BLaER1 treated with 17β-estradiol and CSF1 and Interleukin-3, amounts not matched to agents 10 nM and 100 nM (cell line): ENCODE measurements at regions not wholly inside any gene's neighbourhood (a gene's known extent, or its start where the extent isn't known, plus 50 kb on each side); places are given as distances from the start of the nearest gene placed in this dataset.

Source experiments
- H3K27ac ChIP-seq, 11 experiments: shearing (Covaris generic); formaldehyde crosslinking; 2 replicates each; pipeline ENCODE4 v1.8.1; 2022
- H3K27me3 ChIP-seq, 11 experiments: shearing (Covaris generic); formaldehyde crosslinking; 2 replicates each; pipeline ENCODE4 v1.8.1; 2022
- H3K36me3 ChIP-seq, 11 experiments: shearing (Covaris generic); formaldehyde crosslinking; 2 replicates each; pipeline ENCODE4 v1.8.1; 2022
- H3K4me1 ChIP-seq, 10 experiments: shearing (Covaris generic); formaldehyde crosslinking; 2 replicates each; pipeline ENCODE4 v1.8.1; 2022
- H3K4me2 ChIP-seq, 11 experiments: shearing (Covaris generic); formaldehyde crosslinking; 2 replicates each; pipeline ENCODE4 v1.8.1; 2022
- H3K4me3 ChIP-seq, 10 experiments: shearing (Covaris generic); formaldehyde crosslinking; 2 replicates each; pipeline ENCODE4 v1.8.1; 2022
- H3K9ac ChIP-seq, 11 experiments: shearing (Covaris generic); formaldehyde crosslinking; 2 replicates each; pipeline ENCODE4 v1.8.1; 2022
- H3K9me3 ChIP-seq, 11 experiments: shearing (Covaris generic); formaldehyde crosslinking; replicated peaks in 1 of 11; 2 replicates each; pipeline ENCODE4 v1.8.1; 2022
- H4K20me1 ChIP-seq, 11 experiments: shearing (Covaris generic); formaldehyde crosslinking; 2 replicates each; pipeline ENCODE4 v1.8.1; 2022
- Cebpa-rat ChIP-seq, 11 experiments: shearing (Covaris generic); IDR thresholded peaks; 2 replicates each; pipeline ENCODE4 v1.8.1; 2022

DNA sequence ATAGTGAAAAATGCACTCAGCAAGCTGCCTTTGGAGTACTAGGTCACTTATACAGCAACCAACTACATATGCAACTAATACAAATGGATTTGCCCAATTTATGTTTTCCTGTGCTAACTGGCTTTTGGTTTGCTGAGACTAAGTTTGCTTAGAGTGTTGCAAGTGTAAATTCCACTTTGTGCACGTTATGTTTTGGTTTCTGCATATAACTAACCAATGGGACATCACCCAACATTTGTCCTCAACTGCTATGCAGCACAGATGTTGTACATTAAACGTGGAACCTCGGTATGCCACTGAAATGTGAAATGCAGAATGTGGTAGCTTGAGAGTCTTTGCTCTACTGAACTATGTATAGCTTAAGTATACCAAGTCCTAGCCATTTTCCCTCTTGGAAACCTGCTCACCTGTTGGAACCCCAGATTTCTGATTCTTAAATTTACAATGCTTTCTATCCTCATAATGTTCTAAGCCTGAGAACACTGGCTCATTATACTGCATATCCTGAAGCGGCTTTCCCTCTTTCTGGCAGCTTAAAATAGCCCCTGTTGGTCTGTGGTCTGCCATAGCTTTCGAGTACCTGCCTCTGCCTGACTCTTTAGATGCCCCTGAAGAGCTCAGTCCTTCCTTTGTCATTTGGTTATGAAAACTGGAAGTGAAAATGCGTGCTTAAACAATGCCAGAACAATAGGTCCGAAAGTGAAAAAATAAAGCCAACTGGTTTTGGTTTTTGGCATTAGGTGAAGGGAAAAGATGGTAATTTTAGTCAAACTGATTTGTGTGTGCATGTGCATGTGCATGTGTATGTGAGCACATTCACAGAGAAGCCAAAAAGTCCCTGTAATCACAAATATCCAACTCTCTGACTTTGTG, 158.0 kb downstream of the SH2D1A start:
- Histone ChIP-seq H3K27me3 (peaks cover 97 to 100% (median 100%) of the 10 kb centered on the region in 11 experiments), H3K9ac (no peak overlapping the region), H3K4me3 (no peak overlapping the region), H3K9me3 (no peaks in the 10 kb centered on the region), H4K20me1 (peaks cover 0 to 6% (median 0%) of the 10 kb centered on the region in 11 experiments; a peak in 1 of 22 replicates), H3K27ac (no peak overlapping the region), H3K4me2 (no peak overlapping the region), H3K36me3 (no peaks in the 10 kb centered on the region), H3K4me1 (no peaks in the 10 kb centered on the region)
- TF ChIP-seq Cebpa-rat (IDR thresholded peaks at IDR 0.05): no peak

DNA sequence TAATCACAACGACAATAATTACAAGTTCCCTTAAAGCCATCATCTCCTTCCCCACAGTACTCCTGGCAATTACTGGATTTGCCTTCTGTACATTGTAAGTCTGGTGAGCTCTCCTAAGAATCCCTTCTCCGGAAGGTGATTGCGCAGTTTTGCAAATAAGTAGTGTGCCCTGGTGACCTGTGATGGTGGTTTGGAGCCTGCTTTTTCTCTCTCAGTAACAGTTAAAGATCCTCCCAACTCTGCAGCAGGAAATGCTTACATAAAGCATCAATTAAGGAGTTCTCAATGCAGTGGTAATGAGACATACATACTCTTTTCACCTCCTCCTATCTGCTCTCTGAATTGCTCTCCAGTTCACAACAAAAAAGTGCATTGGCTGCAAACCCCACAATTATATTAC, 159.7 kb downstream of the SH2D1A start:
- no peak overlapping the region for H3K9ac ChIP-seq
- H4K20me1 ChIP-seq: peaks cover 0 to 6% (median 0%) of the 10 kb centered on the region in 11 experiments; a peak in 1 of 22 replicates
- H3K27me3 ChIP-seq: peaks cover 86 to 100% (median 98%) of the 10 kb centered on the region in 11 experiments
- TF ChIP-seq Cebpa-rat (IDR thresholded peaks at IDR 0.05): no peak
- no peaks in the 10 kb centered on the region for H3K36me3 ChIP-seq
- H3K4me1 ChIP-seq: no peaks in the 10 kb centered on the region
- H3K4me2 ChIP-seq: no peak overlapping the region
- H3K27ac ChIP-seq: no peak overlapping the region
- no peak overlapping the region for H3K4me3 ChIP-seq
- H3K9me3 ChIP-seq: no peaks in the 10 kb centered on the region

DNA sequence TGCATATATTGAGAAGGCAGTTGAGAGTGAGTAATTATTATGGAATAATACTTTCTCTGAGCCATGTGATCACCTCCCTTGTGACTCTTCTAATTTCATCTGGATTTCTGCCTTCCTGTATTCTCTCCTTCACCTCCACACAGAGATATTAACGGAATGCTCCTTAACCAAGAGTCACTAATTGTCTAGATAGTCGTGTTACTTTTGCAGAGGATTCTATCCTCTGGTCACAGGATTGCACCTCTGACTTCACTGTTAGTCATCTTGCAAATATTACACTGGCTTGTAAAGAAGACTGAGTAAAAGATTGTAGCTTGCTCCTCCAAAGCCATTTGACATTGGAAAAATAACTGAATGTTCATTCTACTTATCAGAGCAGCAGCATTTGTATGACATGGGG, 160.9 kb downstream of the SH2D1A start:
- Histone ChIP-seq H3K9me3 (no peaks in the 10 kb centered on the region), H4K20me1 (peaks cover 0 to 6% (median 0%) of the 10 kb centered on the region in 11 experiments; a peak in 2 of 22 replicates), H3K9ac (no peak overlapping the region), H3K4me1 (no peaks in the 10 kb centered on the region), H3K36me3 (no peaks in the 10 kb centered on the region), H3K27ac (no peak overlapping the region), H3K4me2 (no peak overlapping the region), H3K4me3 (no peak overlapping the region), H3K27me3 (peaks cover 86 to 100% (median 98%) of the 10 kb centered on the region in 11 experiments)
- TF ChIP-seq Cebpa-rat (IDR thresholded peaks at IDR 0.05): no peak

DNA sequence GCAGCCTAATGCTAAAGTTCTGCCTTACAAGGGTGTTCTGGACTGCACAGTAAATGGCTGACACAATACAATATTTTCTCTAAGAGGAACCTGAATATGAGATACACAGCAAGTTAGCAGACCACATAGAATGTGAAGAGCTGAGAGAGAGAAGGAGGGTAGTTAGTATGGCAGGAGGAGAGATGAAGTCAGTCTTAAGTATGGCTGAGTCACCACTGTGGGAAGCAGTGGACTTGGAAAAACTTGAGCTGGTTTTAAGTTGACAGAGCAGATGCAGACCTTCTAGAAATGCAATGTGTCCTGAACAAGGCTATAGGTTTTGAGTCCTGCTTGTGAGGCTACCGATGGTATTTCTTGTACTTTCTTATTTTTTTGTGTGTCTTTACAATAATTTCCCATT, 172.5 kb downstream of the SH2D1A start:
- Histone ChIP-seq H3K4me2 (no peak overlapping the region), H4K20me1 (no peaks in the 10 kb centered on the region), H3K9me3 (peaks cover 11 to 28% (median 21%) of the 10 kb centered on the region in 11 experiments), H3K9ac (no peak overlapping the region), H3K4me3 (no peak overlapping the region), H3K27ac (no peak overlapping the region), H3K27me3 (peaks cover 58 to 83% (median 75%) of the 10 kb centered on the region in 11 experiments), H3K4me1 (no peaks in the 10 kb centered on the region), H3K36me3 (no peaks in the 10 kb centered on the region)
- TF ChIP-seq Cebpa-rat (IDR thresholded peaks at IDR 0.05): no peak

DNA sequence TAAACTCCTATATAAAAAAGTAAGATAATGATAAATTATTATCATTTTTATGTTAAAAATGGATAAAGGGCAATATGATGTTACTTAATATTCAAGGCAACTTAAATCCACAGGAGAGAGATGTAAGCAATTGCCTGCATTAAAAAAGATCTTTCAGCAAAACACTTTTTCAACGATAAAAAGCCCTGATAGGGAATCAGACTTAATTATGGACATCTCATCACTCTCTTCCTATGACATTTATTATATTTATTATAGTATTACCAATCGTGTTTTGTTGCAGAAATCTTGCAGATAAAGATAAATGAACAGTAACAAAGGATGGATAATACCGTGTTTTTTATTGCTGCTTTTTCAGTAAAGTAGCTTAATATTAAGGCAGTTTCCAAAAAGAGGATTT, 178.5 kb downstream of the SH2D1A start:
- H4K20me1 ChIP-seq: no peaks in the 10 kb centered on the region
- TF ChIP-seq Cebpa-rat (IDR thresholded peaks at IDR 0.05): no peak

DNA sequence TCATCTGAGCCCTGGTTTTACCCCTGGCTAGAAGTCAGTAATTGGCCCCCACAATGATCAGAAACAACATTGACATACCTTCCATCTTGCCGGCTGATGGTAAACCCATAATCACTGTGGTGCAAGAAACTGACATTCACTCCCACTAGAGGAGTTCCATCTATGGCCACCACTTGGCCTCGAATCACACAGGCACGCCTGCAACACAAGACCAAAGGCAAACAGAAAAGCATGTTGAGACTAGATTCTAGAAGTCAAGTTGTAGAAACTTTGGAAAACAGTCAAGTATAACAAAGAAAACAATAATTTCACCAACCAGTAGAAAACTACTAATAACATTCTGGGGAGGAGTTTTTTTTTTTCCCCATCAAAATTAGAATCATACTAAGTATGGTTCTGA, 183.4 kb downstream of the SH2D1A start:
- H3K4me2 ChIP-seq: no peak overlapping the region
- peaks cover 78 to 100% (median 96%) of the 10 kb centered on the region in 11 experiments for H3K27me3 ChIP-seq
- no peak overlapping the region for H3K27ac ChIP-seq
- no peak for TF ChIP-seq Cebpa-rat (IDR thresholded peaks at IDR 0.05)
- no peaks in the 10 kb centered on the region for H3K36me3 ChIP-seq
- no peak overlapping the region for H3K9ac ChIP-seq
- no peaks in the 10 kb centered on the region for H4K20me1 ChIP-seq
- no peaks in the 10 kb centered on the region for H3K9me3 ChIP-seq
- H3K4me3 ChIP-seq: no peak overlapping the region
- H3K4me1 ChIP-seq: no peaks in the 10 kb centered on the region

More for the DNA sequence above, 178.5 kb downstream of the SH2D1A start:
- no peak overlapping the region for H3K4me2 ChIP-seq
- no peaks in the 10 kb centered on the region for H3K4me1 ChIP-seq
- H3K9ac ChIP-seq: no peak overlapping the region
- H3K27ac ChIP-seq: no peak overlapping the region
- no peaks in the 10 kb centered on the region for H3K36me3 ChIP-seq
- H3K9me3 ChIP-seq: no peaks in the 10 kb centered on the region
- no peak overlapping the region for H3K4me3 ChIP-seq
- peaks cover 83 to 100% (median 97%) of the 10 kb centered on the region in 11 experiments for H3K27me3 ChIP-seq

DNA sequence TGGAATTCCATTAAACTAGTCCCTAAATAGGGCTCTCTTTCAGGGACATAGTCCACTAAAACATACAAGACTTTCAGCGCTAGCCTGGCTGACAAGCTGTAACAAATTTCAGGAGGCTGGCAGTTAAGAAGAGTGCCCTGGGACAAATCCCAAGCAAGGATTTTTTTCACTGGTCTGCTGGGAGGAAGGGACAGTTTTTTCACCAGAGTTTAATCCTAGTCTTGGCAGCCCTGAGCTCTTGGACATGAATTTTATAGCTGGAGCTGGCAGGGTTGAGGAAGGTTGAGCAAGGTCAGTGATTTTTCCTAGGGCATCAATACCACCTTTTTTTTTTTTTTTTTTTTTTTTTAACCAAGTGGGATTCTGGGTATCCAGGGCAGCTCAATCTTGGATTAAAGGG, 184.4 kb downstream of the SH2D1A start:
- no peak for TF ChIP-seq Cebpa-rat (IDR thresholded peaks at IDR 0.05)
- peaks cover 78 to 100% (median 96%) of the 10 kb centered on the region in 11 experiments for H3K27me3 ChIP-seq
- no peak overlapping the region for H3K27ac ChIP-seq
- H3K9me3 ChIP-seq: no peaks in the 10 kb centered on the region
- no peaks in the 10 kb centered on the region for H3K4me1 ChIP-seq
- H3K36me3 ChIP-seq: no peaks in the 10 kb centered on the region
- H3K9ac ChIP-seq: no peak overlapping the region
- no peak overlapping the region for H3K4me3 ChIP-seq
- H4K20me1 ChIP-seq: no peaks in the 10 kb centered on the region
- H3K4me2 ChIP-seq: no peak overlapping the region

DNA sequence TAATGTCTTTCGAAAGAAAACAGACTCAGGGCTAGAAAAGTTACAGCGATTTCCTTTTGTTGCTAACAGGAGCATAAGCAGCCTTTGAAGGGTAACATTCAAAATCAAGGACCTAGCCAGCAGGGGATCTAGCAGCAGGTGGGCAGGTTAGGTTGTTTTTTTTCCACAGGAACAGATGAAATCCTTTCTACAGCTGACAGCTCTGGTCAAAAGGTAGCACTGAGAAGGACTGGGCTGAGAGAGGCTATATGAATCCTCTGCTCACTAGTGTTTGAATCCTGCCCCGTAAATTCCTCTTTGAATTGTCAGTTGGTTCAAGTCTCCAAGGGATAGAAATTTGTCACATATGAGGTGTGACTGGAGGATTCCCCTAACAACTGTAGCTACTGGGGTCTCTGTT, 188.2 kb downstream of the SH2D1A start:
- H3K9ac ChIP-seq: no peak overlapping the region
- H3K4me2 ChIP-seq: no peak overlapping the region
- peaks cover 90 to 100% (median 98%) of the 10 kb centered on the region in 11 experiments for H3K27me3 ChIP-seq
- H3K27ac ChIP-seq: no peak overlapping the region
- no peaks in the 10 kb centered on the region for H3K36me3 ChIP-seq
- no peaks in the 10 kb centered on the region for H4K20me1 ChIP-seq
- H3K4me3 ChIP-seq: no peak overlapping the region
- no peaks in the 10 kb centered on the region for H3K9me3 ChIP-seq
- no peak for TF ChIP-seq Cebpa-rat (IDR thresholded peaks at IDR 0.05)
- H3K4me1 ChIP-seq: no peaks in the 10 kb centered on the region

DNA sequence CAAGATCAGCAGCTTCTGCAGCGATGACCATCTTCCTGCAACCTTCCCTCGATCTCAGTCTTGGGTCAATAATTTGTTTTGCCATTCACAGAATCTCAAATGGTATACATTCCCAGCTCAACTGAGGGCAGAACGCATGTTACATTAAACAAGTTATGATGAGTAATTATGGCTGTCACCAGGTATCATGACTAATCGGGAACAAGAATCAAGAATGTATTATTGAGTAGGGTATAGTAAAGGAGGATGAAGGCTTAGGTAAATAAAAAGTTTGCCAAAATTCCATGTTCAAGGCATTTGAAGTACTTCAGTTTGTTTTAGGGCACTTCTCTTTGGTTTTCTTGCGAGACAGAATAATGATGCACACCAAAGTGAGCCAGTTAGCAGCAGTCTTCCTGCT, 194.1 kb downstream of the SH2D1A start:
- no peak overlapping the region for H3K27ac ChIP-seq
- H3K9me3 ChIP-seq: peaks cover 0 to 8% (median 0%) of the 10 kb centered on the region in 11 experiments; a peak in 1 of 22 replicates
- H3K4me1 ChIP-seq: no peaks in the 10 kb centered on the region
- H3K36me3 ChIP-seq: no peaks in the 10 kb centered on the region
- no peak overlapping the region for H3K9ac ChIP-seq
- no peaks in the 10 kb centered on the region for H4K20me1 ChIP-seq
- H3K27me3 ChIP-seq: peaks cover 86 to 100% (median 98%) of the 10 kb centered on the region in 11 experiments
- H3K4me3 ChIP-seq: no peak overlapping the region
- no peak overlapping the region for H3K4me2 ChIP-seq
- no peak for TF ChIP-seq Cebpa-rat (IDR thresholded peaks at IDR 0.05)

DNA sequence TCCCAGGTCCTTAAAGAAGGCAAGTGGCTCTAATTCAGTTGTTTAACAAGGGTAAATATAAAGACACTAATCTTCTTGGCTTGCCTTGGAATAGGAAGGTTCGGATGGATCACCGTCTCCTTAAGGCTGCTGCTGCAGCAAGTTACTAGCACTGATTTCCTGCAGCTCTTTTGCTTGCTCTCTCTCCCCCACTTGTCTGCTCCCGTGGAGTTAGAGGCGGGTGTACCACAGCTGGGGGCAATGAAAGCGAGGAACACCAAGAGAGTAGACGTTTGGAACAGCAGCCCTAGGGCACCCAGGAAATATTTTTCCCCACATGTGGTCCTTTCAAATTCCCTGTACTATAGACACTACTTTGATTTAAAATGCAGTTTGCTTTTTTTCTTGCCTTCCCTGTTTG, 202.2 kb downstream of the SH2D1A start:
- TF ChIP-seq Cebpa-rat (IDR thresholded peaks at IDR 0.05): no peak
- no peak overlapping the region for H3K9ac ChIP-seq
- H3K9me3 ChIP-seq: no peaks in the 10 kb centered on the region
- no peak overlapping the region for H3K4me3 ChIP-seq
- no peaks in the 10 kb centered on the region for H3K4me1 ChIP-seq
- peaks cover 82 to 100% (median 92%) of the 10 kb centered on the region in 11 experiments for H3K27me3 ChIP-seq
- no peaks in the 10 kb centered on the region for H3K36me3 ChIP-seq
- no peak overlapping the region for H3K4me2 ChIP-seq
- H3K27ac ChIP-seq: no peak overlapping the region
- no peaks in the 10 kb centered on the region for H4K20me1 ChIP-seq
